GM12873 (cell line): ENCODE measurements at regions not wholly inside any gene's neighbourhood (a gene's known extent, or its start where the extent isn't known, plus 50 kb on each side); places are given as distances from the start of the nearest gene placed in this dataset.

Experiments used
- CTCF ChIP-seq: IDR thresholded peaks from 2 replicates; pipeline ENCODE4 v1.5.1; 2012; ENCODE audit warnings: low read depth, mild to moderate bottlenecking, moderate library complexity, low read length, control low read depth; ENCODE audit not compliant: insufficient read depth; ENCODE audit errors: missing control alignments

- no peak for TF ChIP-seq CTCF
These were observed 540.6 kb upstream of the SOX9 start for GRCh38 chr17:71580220-71580619.

GRCh38 chr17:71585540-71585939 is 535.3 kb upstream of the SOX9 start:
- no peak for TF ChIP-seq CTCF

GRCh38 chr17:71592431-71592830 is 528.4 kb upstream of the SOX9 start:
- no peak for TF ChIP-seq CTCF

- TF ChIP-seq CTCF = no peak
These were observed 527.7 kb upstream of the SOX9 start for GRCh38 chr17:71593078-71593477.

GRCh38 chr17:71600137-71600789 is 520.6 kb upstream of the SOX9 start:
- no peak for TF ChIP-seq CTCF

- no peak for TF ChIP-seq CTCF
These were observed 518.8 kb upstream of the SOX9 start for GRCh38 chr17:71601894-71602504.

GRCh38 chr17:71613996-71614395 is 506.8 kb upstream of the SOX9 start:
- no peak for TF ChIP-seq CTCF

GRCh38 chr17:71615820-71616219 is 505.0 kb upstream of the SOX9 start:
- TF ChIP-seq CTCF = no peak
